HepG2 (cell line): ENCODE measurements at regions not wholly inside any gene's neighbourhood (a gene's known extent, or its start where the extent isn't known, plus 50 kb on each side); places are given as distances from the start of the nearest gene placed in this dataset.

Experiments
- POLR2AphosphoS5 ChIP-seq: IDR thresholded peaks from 2 replicates; pipeline ENCODE4 v1.6.1; 2012; ENCODE audit warnings: low read depth, low read length
- SIN3A ChIP-seq: IDR thresholded peaks from 2 replicates; pipeline ENCODE4 v1.6.1; 2011; ENCODE audit warnings: low read depth, mild to moderate bottlenecking, control low read depth, low read length, borderline replicate concordance
- TRIM24 ChIP-seq: sonication (generic); formaldehyde crosslinking; IDR thresholded peaks from 2 replicates; pipeline ENCODE4 v1.8.0; 2022; ENCODE audit warnings: mild to moderate bottlenecking, missing genetic modification reagents
- TSC22D2 ChIP-seq: sonication (generic); formaldehyde crosslinking; IDR thresholded peaks from 2 replicates; pipeline ENCODE4 v1.5.1; 2020; ENCODE audit warnings: missing genetic modification reagents, mild to moderate bottlenecking, borderline replicate concordance
- XRCC5 ChIP-seq: fragments of 200-400 bp; formaldehyde crosslinking; optimal IDR thresholded peaks from 2 replicates; pipeline ENCODE3; 2017; ENCODE audit warnings: mild to moderate bottlenecking, low read length
- ZBTB10 ChIP-seq: sonication (generic); formaldehyde crosslinking; IDR thresholded peaks from 2 replicates; pipeline ENCODE4 v1.4.0; 2020; ENCODE audit warnings: missing genetic modification reagents, borderline replicate concordance
- ZHX2 ChIP-seq, 2 experiments: sonication (generic) in 1 of 2; formaldehyde crosslinking in 1 of 2; IDR thresholded peaks; 2 replicates each; pipeline versions ENCODE4 v1.6.1 to v1.9.0; 2014 to 2022; ENCODE audit warnings: antibody characterized with exemption in 1 of 2, borderline replicate concordance in 1 of 2, inconsistent platforms in 1 of 2, low read depth in 1 of 2, missing genetic modification reagents in 1 of 2
- ZNF232 ChIP-seq: sonication (generic); formaldehyde crosslinking; IDR thresholded peaks from 2 replicates; pipeline ENCODE4 v1.4.0; 2020; ENCODE audit warnings: missing genetic modification reagents, borderline replicate concordance
- ZNF296 ChIP-seq: sonication (generic); formaldehyde crosslinking; conservative IDR thresholded peaks from 2 replicates; pipeline ENCODE4 v1.5.0; 2020; ENCODE audit warnings: mild to moderate bottlenecking, missing genetic modification reagents
- ZNF460 ChIP-seq: sonication (generic); formaldehyde crosslinking; IDR thresholded peaks from 2 replicates; pipeline ENCODE4 v1.5.1; 2020; ENCODE audit warnings: missing genetic modification reagents, mild to moderate bottlenecking, borderline replicate concordance

GRCh38 chr12:29992366-29992765 lies 208.6 kb upstream of the TMTC1 start:
- TF ChIP-seq ZNF232 (CRISPR knock-in tag) (no peak), TSC22D2 (CRISPR knock-in tag) (no peak), ZNF296 (no peak), POLR2AphosphoS5 (no peak), TRIM24 (no peak), XRCC5 (no peak), ZHX2 (IDR thresholded peaks at IDR 0.05; ENCODE audit: low read depth) (no peak), ZHX2 (CRISPR knock-in tag; IDR thresholded peaks at IDR 0.05; ENCODE audit: borderline replicate concordance) (no peak), ZNF460 (CRISPR knock-in tag) (no peak), ZBTB10 (no peak), SIN3A (no peak)
